ENCODE measurements at regions not wholly inside any gene's neighbourhood (a gene's known extent, or its start where the extent isn't known, plus 50 kb on each side); places are given as distances from the start of the nearest gene placed in this dataset.

GRCh38 chr20:39146394-39146793 is 184.2 kb downstream of the DHX35 start:
- no peak overlapping the region for H3K4me3 ChIP-seq (ENCODE audit: low read depth, low read length)

GRCh38 chr20:39145921-39146320 is 183.8 kb downstream of the DHX35 start:
- H3K4me3 ChIP-seq (ENCODE audit: low read depth, low read length): no peak overlapping the region

- H3K4me3 ChIP-seq (ENCODE audit: low read depth, low read length): no peak overlapping the region
Observed at GRCh38 chr20:39144757-39145156, 182.6 kb downstream of the DHX35 start.

- H3K4me3 ChIP-seq (ENCODE audit: low read depth, low read length): no peak overlapping the region
Observed at GRCh38 chr20:39142407-39143096, 180.4 kb downstream of the DHX35 start.

GRCh38 chr20:39137299-39137698 is 175.2 kb downstream of the DHX35 start:
- no peak overlapping the region for H3K4me3 ChIP-seq (ENCODE audit: low read depth, low read length)

- no peak overlapping the region for H3K4me3 ChIP-seq (ENCODE audit: low read depth, low read length)
Observed at GRCh38 chr20:39136798-39137197, 174.7 kb downstream of the DHX35 start.

GRCh38 chr20:39135885-39136544 is 173.9 kb downstream of the DHX35 start:
- no peak overlapping the region for H3K4me3 ChIP-seq (ENCODE audit: low read depth, low read length)

GRCh38 chr20:39133201-39133600 is 171.1 kb downstream of the DHX35 start:
- H3K4me3 ChIP-seq (ENCODE audit: low read depth, low read length): no peak overlapping the region

- H3K4me3 ChIP-seq (ENCODE audit: low read depth, low read length): no peak overlapping the region
Observed at GRCh38 chr20:39132511-39132910, 170.4 kb downstream of the DHX35 start.

GRCh38 chr20:39132093-39132492 is 169.9 kb downstream of the DHX35 start:
- no peak overlapping the region for H3K4me3 ChIP-seq (ENCODE audit: low read depth, low read length)

GRCh38 chr20:39130627-39131026 is 168.5 kb downstream of the DHX35 start:
- H3K4me3 ChIP-seq (ENCODE audit: low read depth, low read length): no peak overlapping the region

- no peak overlapping the region for H3K4me3 ChIP-seq (ENCODE audit: low read depth, low read length)
Observed at GRCh38 chr20:39129523-39129922, 167.4 kb downstream of the DHX35 start.

GRCh38 chr20:39124064-39124463 is 161.9 kb downstream of the DHX35 start:
- no peak overlapping the region for H3K4me3 ChIP-seq (ENCODE audit: low read depth, low read length)

- no peak overlapping the region for H3K4me3 ChIP-seq (ENCODE audit: low read depth, low read length)
Observed at GRCh38 chr20:39123185-39123557, 161.0 kb downstream of the DHX35 start.

- H3K4me3 ChIP-seq (ENCODE audit: low read depth, low read length): no peak overlapping the region
Observed at GRCh38 chr20:39117491-39117890, 155.3 kb downstream of the DHX35 start.

GRCh38 chr20:39116020-39116419 is 153.9 kb downstream of the DHX35 start:
- H3K4me3 ChIP-seq (ENCODE audit: low read depth, low read length): no peak overlapping the region

- no peak overlapping the region for H3K4me3 ChIP-seq (ENCODE audit: low read depth, low read length)
Observed at GRCh38 chr20:39112178-39112743, 150.1 kb downstream of the DHX35 start.

- no peak overlapping the region for H3K4me3 ChIP-seq (ENCODE audit: low read depth, low read length)
Observed at GRCh38 chr20:39111359-39112177, 149.4 kb downstream of the DHX35 start.

- H3K4me3 ChIP-seq (ENCODE audit: low read depth, low read length): no peak overlapping the region
Observed at GRCh38 chr20:39110819-39111136, 148.6 kb downstream of the DHX35 start.

- H3K4me3 ChIP-seq (ENCODE audit: low read depth, low read length): no peak overlapping the region
Observed at GRCh38 chr20:39109933-39110818, 148.0 kb downstream of the DHX35 start.

- no peak overlapping the region for H3K4me3 ChIP-seq (ENCODE audit: low read depth, low read length)
Observed at GRCh38 chr20:39108746-39109145, 146.6 kb downstream of the DHX35 start.

Measured in iPS-11a (cell line).